ENCODE measurements at regions not wholly inside any gene's neighbourhood (a gene's known extent, or its start where the extent isn't known, plus 50 kb on each side); places are given as distances from the start of the nearest gene placed in this dataset.
A peak's percentile ranks its signal among the peaks of the same experiment; 100 is the strongest.

DNA sequence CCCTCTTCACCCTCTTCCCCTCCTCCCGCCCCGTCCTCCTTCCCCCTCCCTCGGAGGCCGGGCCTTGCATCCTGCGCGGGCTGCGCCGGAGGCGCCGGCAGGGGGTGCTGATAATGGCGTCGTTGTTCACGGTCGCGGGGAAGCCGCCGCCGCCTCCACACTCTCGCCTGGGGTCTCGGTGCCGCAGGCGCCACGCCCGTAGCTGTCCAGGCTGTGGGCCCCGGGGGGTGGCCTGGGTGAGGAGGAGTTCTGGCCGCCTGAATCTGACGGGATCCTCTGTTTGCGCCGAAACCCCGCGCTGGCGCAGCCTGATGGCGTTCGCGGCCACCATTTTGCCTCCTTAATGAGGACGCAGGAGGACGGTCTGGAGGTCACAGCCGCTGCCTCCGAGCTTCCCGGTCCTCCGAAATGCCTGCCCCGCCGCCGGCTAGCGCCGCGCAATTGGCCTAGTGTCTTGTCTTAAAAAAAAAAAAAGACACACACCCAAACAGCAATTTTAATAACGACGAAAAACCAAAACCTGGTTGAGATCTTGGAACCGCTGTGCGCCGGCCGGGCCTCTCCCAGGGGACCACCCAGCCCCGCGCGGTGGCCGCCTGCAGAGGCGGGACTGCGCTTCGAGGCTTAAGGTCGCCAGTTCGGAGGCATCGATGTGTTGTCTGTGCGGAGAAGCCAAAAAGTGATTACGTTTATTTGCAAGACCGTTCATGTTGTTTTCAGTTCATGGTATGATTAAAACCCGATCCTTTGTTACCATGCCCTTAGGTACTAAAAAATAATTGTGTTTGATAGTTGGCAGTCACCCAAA, 106.6 kb upstream of the HNRNPU start:
- peak; percentile 93 for DNase-seq (ENCODE audit: low read depth)

DNA sequence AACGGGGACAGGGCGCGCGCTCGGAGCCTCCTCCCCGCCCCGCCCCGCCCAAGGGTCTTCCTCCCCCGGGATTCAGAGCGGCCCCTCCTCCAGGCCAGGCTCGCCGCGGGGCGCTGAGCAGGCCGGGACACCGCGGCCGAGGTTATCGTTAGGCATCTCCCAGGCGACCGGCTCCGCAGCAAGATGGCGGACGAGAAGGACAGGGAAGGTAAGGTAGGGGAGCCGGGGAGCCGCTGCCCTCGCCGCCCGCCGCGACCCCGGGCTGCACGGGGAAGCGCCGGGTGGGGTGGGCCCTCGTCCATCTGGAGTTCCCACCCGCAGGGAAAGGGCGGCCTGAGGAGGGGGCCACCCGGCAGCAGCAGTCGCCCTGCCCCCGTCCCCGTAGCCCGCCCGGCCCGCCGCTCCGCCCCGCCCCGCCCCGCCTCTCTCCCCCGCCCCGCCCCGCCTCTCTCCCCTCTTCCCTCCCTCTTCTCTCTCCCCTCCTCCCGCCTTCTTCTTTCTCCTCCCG, 105.9 kb upstream of the HNRNPU start:
- peak; percentile 42 for DNase-seq (ENCODE audit: low read depth)

DNA sequence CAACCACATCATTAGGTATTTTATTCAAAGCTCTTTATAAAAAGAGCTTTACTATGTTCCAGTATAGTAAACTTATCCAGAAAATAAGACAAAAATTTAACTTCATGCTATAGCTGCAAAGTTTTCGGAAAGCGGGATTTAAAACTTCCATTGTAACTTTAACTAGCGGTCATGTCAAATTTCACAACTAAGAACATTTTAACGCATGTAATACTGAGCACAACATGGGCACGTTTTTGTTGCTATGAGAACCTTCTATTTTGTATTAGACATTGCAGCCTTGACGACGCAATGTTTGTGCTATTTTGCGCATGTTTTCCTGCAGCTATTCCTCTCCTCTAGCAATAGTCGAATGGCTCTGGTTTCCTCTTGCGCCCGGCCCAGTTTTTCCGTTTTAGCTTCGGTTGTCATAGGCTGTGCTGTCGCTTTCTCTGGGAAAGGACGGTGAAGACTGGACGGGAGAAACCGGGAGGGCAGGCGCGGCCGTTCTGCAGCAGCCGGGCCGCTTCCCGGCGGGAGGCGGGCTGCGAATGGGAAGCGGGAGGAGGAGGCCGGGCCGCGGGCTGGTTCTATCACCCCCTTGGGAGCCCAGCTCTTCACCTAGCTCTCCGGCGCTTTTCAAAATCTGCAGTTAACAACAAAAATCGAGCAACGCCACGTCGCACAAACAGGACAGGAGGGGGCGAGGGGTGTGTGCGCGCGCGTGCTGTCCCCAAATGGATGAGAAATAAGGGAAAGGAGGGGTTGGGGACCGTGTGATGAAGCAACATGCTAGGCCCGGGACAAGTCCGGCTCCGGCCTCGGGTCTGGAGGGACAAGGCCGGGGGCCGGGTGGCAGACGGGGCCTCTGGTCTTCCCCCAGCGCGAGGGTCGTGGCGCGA, 105.3 kb upstream of the HNRNPU start:
- peak; percentile 84 for DNase-seq (ENCODE audit: low read depth)

DNA sequence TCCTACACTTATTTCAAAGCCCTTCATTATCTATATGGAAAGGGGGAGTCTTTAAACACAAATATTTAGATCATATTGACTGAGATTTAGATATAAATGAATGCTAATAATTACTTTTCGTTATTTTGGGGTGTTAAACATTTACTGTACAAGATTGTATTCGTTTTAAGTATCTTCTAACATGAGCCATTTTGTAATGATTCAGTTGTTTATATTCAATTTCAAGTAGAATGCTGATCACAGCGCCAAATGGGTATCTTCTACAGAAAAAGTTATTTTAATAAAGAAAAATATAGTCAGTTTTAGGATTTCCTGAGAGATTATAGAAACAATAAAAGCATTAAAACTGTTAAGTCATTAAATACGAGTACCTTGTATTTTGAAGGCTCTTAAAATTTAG, 104.5 kb upstream of the HNRNPU start:
- no peak for DNase-seq (ENCODE audit: low read depth)

DNA sequence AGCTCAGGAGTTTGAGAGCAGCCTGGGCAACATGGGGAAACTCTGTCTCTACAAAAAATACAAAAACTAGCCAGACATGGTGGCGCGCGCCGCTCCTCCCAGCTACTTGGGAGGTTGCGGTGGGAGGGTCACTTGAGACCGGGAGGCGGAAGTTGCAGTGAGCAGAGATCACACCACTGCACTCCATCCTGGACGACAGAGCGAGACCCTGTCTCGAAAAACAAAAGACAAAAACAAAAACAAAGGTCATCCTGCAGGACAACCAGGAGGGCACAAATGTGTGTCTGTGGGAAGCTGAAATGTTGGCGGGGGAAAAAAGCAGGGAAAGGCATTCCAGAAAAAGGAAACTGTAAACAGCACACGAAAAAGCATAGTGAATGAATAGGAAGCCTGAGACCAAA, 104.1 kb upstream of the HNRNPU start:
- no peak for DNase-seq (ENCODE audit: low read depth)

DNA sequence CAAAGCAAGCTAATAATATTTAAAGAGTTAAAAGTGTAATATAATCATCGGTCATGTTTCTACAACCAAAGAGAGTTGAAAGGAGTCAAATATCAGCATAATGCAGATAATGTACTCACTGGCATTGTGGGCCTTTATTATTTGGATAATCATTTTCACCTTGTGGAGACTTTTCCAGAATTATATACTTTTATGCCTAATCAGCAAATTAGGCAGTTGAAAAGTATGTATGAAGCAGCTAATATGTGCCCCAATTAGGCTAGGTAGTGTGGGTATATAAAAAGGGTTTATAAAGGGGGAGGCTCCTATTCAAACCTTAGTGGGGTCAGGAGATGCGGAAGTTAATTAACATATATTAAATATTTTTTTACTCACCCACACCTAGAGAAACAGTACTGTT, 102.8 kb upstream of the HNRNPU start:
- no peak for DNase-seq (ENCODE audit: low read depth)

DNA sequence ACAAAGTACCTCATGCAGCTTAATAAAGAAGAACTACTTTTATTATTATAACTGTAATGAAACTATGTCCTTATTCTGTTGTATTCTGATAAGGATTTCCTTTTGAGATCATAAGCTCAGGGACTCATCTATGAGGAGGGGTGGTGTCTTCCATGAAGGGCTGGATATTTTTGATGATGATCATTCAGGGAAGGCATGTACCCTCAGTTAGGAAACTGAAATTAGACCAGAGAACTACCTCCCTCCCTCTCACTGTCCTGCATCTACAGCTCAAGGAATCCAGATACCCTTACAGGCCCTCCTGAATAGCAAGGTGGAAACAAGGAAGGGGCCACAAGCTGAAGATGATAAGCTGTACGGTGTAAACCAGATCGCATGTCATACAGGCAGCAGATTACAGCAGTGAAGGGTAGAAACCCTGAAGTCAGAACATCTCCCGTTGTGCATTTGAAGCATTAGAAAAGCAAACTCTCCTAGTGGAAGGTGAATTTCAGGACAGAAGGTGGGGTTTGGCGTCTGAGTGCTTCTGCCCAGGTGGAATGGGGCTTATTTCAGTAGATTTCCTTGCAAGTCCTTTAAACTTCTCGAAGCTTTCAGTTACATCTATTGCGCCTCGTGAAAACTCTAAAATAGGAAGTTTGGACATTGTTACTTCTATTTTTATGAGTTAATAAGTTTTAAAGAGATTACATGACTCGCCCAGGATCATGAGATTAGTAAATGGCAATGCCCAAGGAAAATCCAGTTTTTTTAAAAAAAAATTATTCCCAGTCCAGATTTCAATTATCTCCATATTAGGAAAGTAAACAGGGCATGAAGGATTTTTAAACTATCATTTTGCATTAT, 101.1 kb upstream of the HNRNPU start:
- no peak for DNase-seq (ENCODE audit: low read depth)

DNA sequence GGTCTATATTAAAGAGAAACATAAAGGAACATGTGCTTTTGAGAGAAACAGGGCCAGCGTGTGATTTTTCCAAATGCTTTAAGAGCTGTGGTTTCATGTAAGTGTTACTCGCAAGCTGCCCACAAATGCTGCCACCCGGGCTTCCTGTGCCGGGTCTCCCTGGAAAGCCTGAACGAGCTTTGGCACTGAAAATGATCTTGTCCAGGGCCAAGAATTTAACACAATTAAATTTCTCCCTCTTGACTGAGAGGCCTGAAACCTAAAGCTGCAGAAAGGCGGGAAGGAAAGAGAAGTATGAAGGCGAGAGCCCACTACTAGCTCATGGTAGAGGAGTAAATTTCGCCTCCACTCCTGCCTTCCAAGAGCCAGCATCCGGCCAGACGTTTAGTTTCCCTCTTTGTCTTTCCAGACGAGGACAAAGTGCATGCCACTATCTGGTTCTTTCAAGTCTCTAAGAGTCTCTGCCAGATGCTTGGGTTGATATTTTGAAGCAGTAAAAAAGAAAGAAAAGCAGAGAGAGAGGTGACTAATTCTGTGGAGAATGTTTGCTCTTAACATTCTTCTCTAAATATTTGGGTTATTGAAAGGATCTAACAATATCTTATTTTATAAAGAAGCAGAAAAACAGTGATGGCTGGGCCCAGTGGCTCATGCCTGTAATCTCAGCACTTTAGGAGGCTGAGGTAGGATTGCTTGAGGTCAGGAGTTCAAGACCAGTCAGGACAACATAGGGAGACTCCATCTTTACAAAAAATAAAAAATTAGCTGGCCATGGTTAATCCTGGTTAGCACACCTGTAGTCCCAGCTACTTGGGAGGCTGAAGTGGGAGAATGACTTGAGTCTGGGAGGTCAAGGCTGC, 100.0 kb upstream of the HNRNPU start:
- DNase-seq (ENCODE audit: low read depth) = peak; percentile 50

DNA sequence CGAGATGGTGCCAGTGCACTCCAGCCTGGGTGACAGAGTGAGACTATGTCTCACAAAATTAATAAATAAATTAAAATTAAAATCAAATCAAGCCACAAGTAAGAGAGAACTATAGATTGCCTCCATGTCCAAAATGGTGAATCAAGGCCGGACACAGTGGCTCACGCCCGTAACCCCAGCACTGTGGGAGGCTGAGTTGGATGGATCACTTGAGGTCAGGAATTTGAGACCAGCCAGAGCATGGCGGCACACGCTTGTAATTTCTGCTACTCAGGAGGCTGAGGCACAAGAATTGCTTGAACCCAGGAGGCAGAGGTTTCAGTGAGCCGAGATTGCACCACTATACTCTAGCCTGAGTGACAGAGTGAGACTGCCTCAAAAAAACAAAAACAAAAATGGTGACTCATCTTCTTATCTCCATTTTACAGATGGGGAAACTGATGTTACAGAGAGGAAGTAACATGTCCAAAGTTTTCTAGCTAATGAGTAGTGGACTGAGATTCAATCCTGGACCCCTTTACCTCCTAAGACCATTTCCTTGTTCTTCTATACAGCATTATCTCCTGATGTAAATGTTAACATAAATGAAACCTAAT, 99.0 kb upstream of the HNRNPU start:
- no peak for DNase-seq (ENCODE audit: low read depth)

DNA sequence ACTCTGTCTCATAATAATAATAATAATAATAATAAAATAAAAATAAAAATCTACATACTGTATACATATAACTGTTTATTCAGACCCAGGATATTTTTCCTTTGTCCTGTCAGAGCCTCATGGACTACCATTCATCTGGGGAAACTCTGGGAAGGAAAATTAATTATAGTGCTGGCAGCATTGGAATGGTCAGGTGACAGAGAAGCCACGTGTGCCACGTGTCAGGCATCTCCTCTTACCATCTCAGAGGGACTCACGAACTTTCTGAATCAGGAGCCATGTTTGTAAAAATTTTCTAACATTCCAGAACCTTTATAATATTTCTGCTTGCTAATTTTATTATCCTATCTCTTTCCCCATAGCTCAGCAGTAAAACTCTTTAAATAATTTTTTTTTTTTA, 97.8 kb upstream of the HNRNPU start:
- DNase-seq (ENCODE audit: low read depth) = no peak

DNA sequence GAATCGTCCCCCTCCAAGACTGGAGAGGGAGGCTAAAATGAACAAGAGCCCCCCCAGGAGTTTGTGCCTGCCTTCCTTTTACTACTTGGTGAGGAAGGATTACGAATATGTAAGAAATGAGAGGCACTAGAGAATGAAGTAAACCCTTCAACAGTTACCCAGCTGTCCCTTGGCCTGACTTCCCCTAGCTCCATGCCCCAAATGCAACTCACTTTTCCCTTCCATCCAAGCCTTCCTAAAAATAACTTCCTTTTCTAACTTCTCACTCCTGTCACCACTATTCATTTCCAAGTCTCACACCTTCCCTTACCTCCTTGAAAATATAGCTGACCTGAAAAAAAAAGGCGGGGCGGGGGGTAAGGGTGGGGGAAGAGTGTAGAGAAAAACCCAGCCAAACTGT, 96.6 kb upstream of the HNRNPU start:
- no peak for DNase-seq (ENCODE audit: low read depth)

DNA sequence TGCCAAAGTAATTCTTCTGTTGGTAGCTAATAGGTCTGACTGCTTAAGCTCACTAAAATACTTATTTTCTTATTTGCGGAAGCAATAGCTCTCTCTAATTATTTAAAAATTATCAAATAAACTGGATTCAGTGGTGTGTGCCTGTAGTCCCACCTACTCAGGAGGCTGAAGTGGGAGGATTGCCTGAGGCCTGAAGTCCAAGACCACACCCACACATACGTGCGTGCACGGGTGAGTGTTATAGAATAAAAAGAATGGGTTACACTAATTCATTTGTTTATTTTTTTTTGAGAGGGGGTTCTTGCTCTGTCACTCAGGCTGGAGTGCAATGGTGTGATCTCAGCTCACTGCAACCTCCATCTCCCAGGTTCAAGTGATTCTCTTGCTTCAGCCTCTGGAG, 94.2 kb upstream of the HNRNPU start:
- no peak for DNase-seq (ENCODE audit: low read depth)

DNA sequence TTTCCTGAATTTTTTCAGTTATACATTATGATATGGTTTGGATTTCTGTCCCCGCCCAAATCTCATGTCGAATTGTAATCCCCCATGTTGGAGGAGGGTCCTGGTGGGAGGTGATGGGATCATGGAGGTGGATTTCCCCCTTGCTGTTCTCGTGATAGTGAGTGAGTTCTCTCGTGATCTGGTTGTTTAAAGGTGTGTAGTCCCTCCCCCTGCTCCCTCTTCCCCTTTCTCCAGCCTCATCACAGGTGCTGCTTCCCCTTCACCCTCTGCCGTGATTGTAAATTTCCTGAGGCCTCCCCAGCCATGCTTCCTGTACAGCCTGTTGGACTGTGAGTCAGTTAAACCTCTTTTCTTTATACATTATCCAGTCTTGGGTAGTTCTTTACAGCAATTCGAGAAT, 93.2 kb upstream of the HNRNPU start:
- DNase-seq (ENCODE audit: low read depth) = no peak

DNA sequence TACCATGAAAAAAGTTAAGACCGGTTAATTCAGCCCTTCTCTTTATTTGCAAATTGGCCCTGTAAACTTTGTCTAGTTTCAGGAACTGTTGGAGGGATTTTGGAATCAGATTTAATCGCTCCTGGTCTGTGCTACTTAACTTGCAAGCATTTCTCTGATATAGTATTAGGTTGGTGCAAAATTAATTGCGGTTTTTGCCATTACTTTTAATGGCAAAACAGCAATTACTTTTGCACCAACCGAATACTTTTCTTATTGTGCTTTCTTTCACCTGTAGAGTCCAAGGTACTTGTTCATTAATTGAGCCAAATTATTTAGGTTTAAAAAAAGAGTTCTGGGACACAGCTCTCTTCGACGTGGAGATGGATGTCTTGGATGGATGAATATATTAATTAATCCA, 92.8 kb upstream of the HNRNPU start:
- no peak for DNase-seq (ENCODE audit: low read depth)

DNA sequence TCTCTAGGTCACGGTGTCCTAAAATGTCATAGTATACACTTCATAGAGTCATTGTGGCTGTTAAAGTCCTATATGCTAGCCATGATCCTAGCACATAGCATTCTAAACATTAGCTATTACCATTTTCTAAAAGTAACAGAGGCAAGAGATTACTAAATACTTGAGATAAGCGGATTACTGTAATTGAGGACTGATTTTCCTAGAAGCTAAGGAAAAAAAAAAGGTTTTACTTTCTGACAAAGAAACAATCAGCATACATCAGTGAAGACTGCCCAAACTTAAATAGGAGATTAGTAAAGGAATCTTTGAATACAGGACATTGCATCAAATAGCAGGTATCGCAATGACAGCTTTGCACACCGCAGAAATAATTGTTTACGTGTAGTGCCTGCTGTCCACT, 91.3 kb upstream of the HNRNPU start:
- DNase-seq (ENCODE audit: low read depth) = no peak

DNA sequence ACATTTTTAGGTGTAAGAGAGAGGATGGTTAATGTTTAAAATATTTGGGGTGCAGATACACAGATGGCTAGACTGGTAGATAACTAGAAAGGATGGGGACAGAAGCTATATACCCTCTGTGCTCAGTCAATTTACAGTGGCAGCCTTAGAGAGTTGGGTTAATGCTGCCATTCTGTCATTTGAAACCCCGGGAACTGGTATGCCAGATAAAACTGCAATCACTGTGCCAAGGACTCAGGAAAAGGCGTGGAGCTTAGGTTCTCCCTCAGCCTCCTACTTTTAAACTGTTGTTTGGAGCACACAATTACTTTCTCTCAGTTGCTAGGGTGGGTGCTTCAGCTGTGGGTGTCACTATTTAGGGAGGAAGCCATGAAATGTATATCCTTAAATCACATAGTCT, 90.0 kb upstream of the HNRNPU start:
- DNase-seq (ENCODE audit: low read depth) = no peak

DNA sequence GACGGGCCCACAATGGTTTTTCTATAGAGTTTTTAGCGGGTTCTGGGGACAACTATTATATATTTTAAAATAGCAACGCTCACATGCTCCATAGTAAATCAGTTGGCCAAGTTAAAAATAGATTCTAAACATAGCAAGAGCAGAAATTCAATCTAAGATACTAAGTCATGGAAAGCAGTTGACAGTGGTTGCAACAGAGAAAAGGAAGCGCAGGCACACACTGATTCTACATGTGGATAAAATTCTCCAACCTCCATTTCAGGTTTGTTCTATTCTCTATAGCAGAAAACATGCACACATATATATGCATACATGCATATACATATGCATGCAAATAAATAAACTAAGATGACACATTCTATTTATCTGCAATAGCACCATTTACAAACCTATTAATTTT, 89.6 kb upstream of the HNRNPU start:
- DNase-seq (ENCODE audit: low read depth) = no peak

DNA sequence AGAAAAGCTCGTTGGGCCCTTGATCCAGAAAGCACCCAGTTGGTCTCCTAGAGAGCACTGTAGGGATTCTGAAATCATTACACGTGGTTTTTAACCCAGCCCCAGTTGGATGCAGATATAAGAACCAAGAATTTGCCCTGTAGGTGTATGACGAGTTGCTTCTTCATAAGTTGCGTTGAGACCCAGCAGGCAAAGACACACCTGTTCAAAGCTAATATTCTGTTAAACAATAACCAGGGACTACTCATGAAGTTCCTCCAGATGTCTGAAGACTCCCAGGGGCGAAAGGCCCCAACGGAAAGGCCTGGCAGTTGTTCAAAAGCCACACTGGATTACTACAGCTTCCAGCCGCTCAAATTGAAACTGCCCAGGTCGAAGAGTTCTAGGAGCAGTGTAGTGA, 88.6 kb upstream of the HNRNPU start:
- DNase-seq (ENCODE audit: low read depth) = no peak

DNA sequence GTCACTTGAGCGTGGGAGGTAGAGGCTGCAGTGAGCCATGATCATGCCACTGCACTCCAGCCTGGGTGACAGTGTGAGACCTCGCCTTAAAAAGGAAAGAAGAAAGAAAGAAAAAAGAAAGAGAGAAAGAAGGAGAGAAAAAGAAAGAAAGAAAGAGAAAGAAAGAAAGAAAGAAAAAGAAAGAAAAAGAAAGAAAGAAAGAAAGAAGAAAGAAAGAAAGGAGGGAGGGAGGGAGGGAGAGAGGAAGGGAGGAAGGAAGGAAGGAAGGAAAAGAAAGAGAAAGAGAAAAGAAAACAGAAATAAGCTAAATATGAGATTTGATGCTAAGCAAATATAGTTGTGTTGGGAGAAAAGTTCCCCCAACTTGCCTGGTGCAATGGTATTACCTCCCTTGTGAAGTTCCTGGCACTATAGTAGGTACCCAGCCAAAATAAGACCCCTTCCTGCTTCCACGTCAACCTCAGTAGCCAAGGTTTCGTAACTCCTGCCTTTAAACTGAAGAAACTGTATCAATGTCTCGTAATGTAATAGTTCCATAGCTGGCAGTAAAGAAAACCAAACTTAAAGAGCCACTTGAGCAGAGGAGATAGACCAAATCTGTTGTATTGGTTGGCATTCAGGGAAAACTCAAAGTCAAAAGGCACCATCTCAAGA, 88.1 kb upstream of the HNRNPU start:
- DNase-seq (ENCODE audit: low read depth) = no peak

DNA sequence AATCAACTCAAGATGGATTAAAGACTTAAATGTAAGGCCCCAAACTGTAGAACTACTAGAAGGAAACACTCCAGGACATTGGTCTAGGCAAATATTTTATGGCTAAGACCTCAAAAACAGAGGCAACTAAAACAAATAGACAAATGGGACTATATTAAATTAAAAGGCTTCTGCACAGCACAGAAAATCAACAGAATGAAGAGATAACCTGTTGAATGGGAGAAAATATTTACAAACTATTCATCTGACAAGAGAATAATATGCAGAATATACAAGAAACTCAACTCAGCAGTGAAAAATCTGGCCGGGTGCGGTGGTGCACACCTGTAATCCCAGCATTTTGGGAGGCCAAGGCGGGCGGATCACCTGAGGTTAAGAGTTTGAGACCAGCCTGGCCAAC, 84.1 kb upstream of the HNRNPU start:
- DNase-seq (ENCODE audit: low read depth) = no peak
